ENCODE measurements at regions not wholly inside any gene's neighbourhood (a gene's known extent, or its start where the extent isn't known, plus 50 kb on each side); places are given as distances from the start of the nearest gene placed in this dataset.

GRCh38 chr21:35367553-35367952, 318.5 kb upstream of the RUNX1 start:
- TF ChIP-seq GATA2 (IDR thresholded peaks at IDR 0.05; ENCODE audit: low read depth, low read length) (no peak), GATA3 (IDR thresholded peaks at IDR 0.05; ENCODE audit: low read depth, low read length) (no peak)

Data from SH-SY5Y (cell line).